GM06990 (cell line): ENCODE measurements at regions not wholly inside any gene's neighbourhood (a gene's known extent, or its start where the extent isn't known, plus 50 kb on each side); places are given as distances from the start of the nearest gene placed in this dataset.
"Not testable (repeated sequence)": the region's sequence is repeated elsewhere in the genome, so short reads cannot be mapped to it uniquely, and the experiment has no call there.

ENCODE experiments used
- DNase-seq: peaks from one replicate; pipeline ENCODE4 v3.0.0-alpha.2; 2011; ENCODE audit not compliant: insufficient read length; ENCODE audit errors: extremely low read depth
- H3K27me3 ChIP-seq: replicated peaks from 2 replicates; pipeline ENCODE4 v1.6.0; 2011; ENCODE audit warnings: low read length; ENCODE audit not compliant: control insufficient read depth, insufficient read depth
- H3K36me3 ChIP-seq: 2 replicates; pipeline ENCODE4 v1.5.1; 2011; ENCODE audit warnings: low read length; ENCODE audit not compliant: control insufficient read depth, insufficient read depth
- H3K4me3 ChIP-seq: replicated peaks from 2 replicates; pipeline ENCODE4 v1.5.1; 2011; ENCODE audit warnings: low read depth, mild to moderate bottlenecking, control low read depth, low read length
- TF ChIP-seq, protein P1 (sequence below): IDR thresholded peaks from 2 replicates; pipeline ENCODE4 v1.5.1; 2011; ENCODE audit warnings: low read length, control low read depth, mild to moderate bottlenecking, inconsistent platforms; ENCODE audit not compliant: insufficient read depth, poor library complexity, severe bottlenecking

DNA sequence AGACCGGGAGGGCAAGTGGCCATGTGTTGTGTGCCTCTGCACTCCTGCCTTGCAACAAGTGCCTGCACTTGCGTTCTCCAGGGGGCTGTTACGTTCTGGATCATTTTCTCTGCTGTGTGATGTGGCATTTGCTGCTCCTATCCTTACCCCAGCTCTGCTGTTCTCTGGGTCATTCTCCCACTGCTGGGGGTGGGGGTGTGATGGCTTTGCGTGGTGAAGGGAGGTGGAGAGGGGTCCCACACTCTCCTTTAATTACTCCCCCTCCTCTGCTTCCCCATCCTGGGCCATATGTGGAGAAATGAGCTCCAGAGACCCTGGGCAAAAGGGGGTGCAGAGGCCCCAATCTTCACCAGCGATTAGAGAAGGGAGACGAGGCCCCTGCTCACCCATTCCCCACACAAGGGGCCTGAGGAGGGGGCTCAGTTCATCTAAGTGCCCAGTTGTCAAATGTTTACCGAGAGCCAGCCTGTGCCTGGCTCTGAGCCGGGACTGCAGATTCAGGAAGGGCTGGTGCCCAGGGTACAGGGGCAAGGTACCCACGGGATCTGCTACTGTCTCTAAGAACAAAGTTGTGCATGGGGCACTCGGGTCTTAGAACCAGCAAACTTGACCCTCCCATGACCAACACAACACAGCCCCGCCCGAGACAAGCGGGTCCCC is 355.4 kb downstream of the PTPRU start:
- Histone ChIP-seq H3K4me3 (no peak overlapping the region), H3K36me3 (no peaks in the 10 kb centered on the region), H3K27me3 (no peaks in the 10 kb centered on the region)
- TF ChIP-seq, protein P1, sequence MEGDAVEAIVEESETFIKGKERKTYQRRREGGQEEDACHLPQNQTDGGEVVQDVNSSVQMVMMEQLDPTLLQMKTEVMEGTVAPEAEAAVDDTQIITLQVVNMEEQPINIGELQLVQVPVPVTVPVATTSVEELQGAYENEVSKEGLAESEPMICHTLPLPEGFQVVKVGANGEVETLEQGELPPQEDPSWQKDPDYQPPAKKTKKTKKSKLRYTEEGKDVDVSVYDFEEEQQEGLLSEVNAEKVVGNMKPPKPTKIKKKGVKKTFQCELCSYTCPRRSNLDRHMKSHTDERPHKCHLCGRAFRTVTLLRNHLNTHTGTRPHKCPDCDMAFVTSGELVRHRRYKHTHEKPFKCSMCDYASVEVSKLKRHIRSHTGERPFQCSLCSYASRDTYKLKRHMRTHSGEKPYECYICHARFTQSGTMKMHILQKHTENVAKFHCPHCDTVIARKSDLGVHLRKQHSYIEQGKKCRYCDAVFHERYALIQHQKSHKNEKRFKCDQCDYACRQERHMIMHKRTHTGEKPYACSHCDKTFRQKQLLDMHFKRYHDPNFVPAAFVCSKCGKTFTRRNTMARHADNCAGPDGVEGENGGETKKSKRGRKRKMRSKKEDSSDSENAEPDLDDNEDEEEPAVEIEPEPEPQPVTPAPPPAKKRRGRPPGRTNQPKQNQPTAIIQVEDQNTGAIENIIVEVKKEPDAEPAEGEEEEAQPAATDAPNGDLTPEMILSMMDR = no peak
- DNase-seq = no peak

DNA sequence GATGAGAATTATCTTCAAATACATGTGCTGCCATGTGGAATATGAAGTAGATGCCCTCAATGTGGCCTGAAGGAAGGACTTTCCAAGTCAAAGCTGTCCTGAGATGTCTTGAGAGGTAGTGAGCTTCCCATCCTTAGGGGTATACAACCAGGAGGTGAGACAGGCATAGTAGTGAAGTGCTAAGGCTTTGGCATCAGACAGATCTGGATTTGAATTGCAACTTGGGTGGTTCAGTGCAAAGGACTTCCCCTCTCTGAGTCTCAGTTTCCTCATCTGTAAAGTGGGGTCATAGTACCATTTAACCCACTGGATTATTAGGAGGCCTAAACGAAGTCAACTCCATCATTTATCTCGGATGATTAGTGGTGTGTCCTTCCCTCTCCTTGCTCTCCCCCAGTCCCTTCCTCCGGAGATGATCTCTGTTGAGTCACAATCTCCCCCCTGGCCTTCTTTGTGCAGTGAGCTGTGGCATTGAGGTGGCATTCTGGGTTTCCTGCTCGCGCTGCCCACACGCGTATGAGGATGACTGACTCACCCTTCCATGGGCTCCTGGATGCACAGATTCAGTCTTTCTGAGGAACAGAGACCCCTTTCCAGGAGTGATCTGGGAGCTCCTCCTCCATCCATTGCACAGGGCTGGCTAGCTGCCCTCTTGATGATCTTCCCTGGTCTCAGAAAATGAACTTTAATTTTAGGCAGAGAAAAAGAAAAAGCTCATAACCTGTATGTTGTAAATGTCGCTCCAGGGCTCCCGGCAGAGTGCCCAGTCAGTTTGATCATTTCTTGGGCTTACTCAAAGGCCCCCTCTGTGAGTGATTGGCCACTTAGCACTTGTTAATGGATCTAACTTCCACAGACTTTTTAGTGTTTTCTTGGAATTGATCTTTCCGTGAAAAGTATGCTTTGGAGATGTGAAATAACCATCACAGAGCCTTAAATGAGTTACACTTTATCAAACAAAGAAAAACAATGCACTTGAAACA is 354.6 kb downstream of the PTPRU start:
- DNase-seq = no peak
- Histone ChIP-seq H3K4me3 (no peak overlapping the region), H3K36me3 (no peaks in the 10 kb centered on the region), H3K27me3 (no peaks in the 10 kb centered on the region)
- TF ChIP-seq, protein P1 = no peak

- DNase-seq, H3K4me3 ChIP-seq, H3K27me3 ChIP-seq: not testable (repeated sequence)
Measured at GRCh38 chr1:29589716-29590115, 353.4 kb downstream of the PTPRU start.

GRCh38 chr1:29586991-29587745 is 350.8 kb downstream of the PTPRU start:
- no peak overlapping the region for H3K4me3 ChIP-seq
- TF ChIP-seq, protein P1 = no peak
- DNase-seq = no peak
- H3K36me3 ChIP-seq = no peaks in the 10 kb centered on the region
- H3K27me3 ChIP-seq = no peaks in the 10 kb centered on the region

More at GRCh38 chr1:29589716-29590115, 353.4 kb downstream of the PTPRU start:
- H3K36me3 ChIP-seq = not testable (repeated sequence)

GRCh38 chr1:29586215-29586614 is 349.9 kb downstream of the PTPRU start:
- TF ChIP-seq, protein P1 = no peak

More at GRCh38 chr1:29586215-29586614, 349.9 kb downstream of the PTPRU start:
- Histone ChIP-seq H3K4me3 (no peak overlapping the region), H3K36me3 (no peaks in the 10 kb centered on the region), H3K27me3 (no peaks in the 10 kb centered on the region)
- no peak for DNase-seq
